HG03439 (cell line): ENCODE measurements at regions not wholly inside any gene's neighbourhood (a gene's known extent, or its start where the extent isn't known, plus 50 kb on each side); places are given as distances from the start of the nearest gene placed in this dataset.

Source experiments
- ATAC-seq: cut with Tn5 transposase; IDR thresholded peaks from one replicate; pipeline ENCODE4 v1.9.1; 2021; ENCODE audit warnings: mild to moderate bottlenecking, moderate library complexity; ENCODE audit not compliant: unreplicated experiment

DNA sequence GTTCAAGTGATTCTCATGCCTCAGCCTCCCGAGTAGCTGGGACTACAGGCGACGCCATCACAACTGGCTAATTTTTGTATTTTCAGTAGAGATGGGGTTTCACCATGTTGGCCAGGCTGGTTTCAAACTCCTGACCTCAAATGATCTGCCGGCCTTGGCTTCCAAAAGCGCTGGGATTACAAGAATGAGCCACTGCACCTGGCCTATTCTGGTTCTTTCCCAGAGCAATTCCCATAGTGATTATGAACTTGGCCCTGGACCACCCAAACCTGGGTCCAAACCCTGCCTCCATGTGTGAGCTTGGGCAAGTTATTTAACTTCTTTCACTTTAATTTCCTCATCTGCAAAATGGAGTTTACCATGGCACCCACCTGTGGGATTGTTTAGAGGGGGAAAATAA is 61.5 kb upstream of the HEPHL1 start:
- ATAC-seq: no peak

DNA sequence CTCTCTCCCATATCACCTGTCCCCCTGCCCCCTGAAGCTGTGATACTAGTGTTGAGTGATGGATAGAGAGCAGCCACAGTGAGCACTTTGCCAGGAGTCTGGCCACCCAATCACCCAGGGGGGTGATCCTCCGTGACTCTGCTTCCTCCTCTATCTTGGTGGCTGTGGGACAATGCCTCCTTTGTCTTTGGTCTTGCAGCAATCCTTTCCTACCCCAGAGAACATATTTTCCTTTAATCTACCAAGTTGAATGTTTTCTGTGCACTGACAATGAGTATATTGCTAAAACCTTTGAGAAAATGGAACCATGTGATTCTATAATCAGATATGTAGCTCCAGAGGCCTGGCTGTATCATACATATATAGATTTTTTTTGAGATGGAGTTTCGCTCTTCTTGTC is 58.1 kb upstream of the HEPHL1 start:
- ATAC-seq: no peak

DNA sequence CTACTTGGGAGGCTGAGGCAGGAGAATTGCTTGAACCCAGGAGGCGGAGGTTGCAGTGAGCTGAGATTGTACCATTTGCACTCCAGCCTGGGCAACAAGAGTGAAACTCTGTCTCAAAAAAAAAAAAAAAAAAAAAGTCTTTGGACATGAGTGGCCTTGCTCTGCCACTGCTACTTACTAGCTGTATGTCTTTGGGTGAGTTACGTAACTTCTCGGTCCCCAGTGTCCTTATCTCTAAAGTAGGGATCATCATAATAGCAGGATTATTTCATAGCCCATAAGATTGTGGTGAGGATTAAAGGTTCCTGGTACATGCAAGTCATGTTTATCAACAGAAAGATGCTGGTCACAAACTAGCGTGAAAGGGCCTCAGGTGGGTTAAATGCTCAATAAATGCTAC is 53.9 kb upstream of the HEPHL1 start:
- ATAC-seq: no peak

DNA sequence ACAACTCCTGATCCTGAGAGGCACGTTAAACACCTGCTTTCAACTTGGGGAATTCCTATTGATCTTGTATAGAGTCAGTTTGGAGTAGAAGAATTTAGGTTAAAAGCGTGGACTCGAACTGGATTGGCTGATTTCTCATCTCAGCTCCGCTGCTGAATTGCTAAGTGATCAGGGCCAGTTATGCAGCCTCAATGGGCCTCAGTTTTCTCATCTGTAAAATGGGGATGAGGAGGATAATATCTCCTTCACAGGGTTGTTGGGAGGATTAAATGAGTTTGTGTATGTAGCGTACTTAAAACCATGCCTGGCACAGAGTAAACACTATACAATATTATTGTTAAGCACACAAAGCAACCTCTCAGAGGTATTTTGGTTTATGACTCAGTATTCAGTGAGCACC is 53.2 kb upstream of the HEPHL1 start:
- ATAC-seq: no peak

DNA sequence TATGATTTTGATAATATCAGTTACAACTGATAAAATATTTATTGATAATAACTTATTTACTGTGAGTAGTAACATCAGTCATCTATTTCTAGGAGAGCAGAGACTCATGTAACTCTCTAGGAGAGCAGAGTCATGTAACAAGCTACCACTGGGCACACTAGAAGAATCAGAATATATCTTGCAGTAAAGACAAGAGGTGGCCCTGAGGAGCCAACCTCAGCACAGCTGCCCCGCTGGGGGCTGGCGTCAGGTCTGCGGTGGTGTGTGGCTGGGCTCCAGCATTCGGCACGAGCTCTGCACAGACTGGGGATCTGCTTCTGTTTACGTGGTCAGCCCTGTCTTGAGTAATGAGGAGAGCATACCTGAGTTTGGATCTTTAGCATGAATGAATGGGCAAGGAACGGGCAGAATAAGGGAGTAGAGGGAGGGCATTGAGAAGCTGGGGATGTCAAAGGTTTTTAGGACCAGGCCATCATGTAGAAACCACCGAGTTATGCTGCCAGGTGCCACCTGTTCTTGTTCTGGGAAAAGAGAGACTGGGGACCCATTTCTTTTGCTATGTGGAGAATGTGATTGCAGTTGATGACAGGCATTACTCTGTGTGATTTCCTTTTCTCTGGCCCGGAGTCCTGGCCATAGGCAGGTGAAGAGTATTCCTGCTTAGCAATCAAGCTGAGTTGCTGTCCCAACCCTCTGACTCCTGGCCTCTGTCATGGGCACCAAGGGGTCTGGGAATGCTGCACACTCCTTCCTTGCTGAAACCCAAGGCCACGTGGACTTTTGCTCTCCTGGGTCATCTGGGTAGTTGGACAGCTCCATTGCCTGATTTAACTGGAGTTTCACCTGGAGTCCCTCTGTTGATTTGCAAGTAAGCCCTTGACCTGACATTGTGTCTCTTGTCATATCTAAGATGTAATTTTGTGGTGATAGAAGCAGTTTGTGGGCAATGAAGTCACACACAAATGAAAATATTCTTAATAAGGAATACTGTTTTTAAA is 50.9 kb upstream of the HEPHL1 start:
- ATAC-seq: no peak
